Skeletal muscle satellite cell (primary cell): ENCODE measurements at regions not wholly inside any gene's neighbourhood (a gene's known extent, or its start where the extent isn't known, plus 50 kb on each side); places are given as distances from the start of the nearest gene placed in this dataset.

Experiments used
- H3K27me3 ChIP-seq: 2 replicates; pipeline ENCODE4 v1.7.0; 2013; ENCODE audit warnings: low read length; ENCODE audit not compliant: control insufficient read depth, insufficient read depth
- H3K36me3 ChIP-seq: 2 replicates; pipeline ENCODE4 v1.7.0; 2013; ENCODE audit warnings: mild to moderate bottlenecking, control low read depth, low read length; ENCODE audit not compliant: insufficient read depth
- H3K4me1 ChIP-seq: 2 replicates; pipeline ENCODE4 v1.7.0; 2013; ENCODE audit warnings: low read length; ENCODE audit not compliant: control insufficient read depth, insufficient read depth
- H3K4me2 ChIP-seq: 2 replicates; pipeline ENCODE4 v1.7.0; 2013; ENCODE audit warnings: mild to moderate bottlenecking, low read length
- H3K4me3 ChIP-seq: 2 replicates; pipeline ENCODE4 v1.7.0; 2013; ENCODE audit warnings: low read length
- H3K9ac ChIP-seq: 2 replicates; pipeline ENCODE4 v1.7.0; 2013; ENCODE audit warnings: mild to moderate bottlenecking, low read depth, low read length, moderate library complexity
- H3K9me3 ChIP-seq: replicated peaks from 2 replicates; pipeline ENCODE4 v1.7.0; 2013; ENCODE audit warnings: mild to moderate bottlenecking, control low read depth, low read length

- Histone ChIP-seq H3K9ac (no peak overlapping the region), H3K4me1 (peaks cover 25% of the 10 kb centered on the region), H3K27me3 (no peaks in the 10 kb centered on the region), H3K4me3 (no peak overlapping the region), H3K36me3 (no peaks in the 10 kb centered on the region), H3K9me3 (no peaks in the 10 kb centered on the region), H3K4me2 (no peak overlapping the region)
Observed at GRCh38 chr12:24759155-24759554, 189.7 kb downstream of the BCAT1 start.

GRCh38 chr12:24756479-24757024 lies 192.3 kb downstream of the BCAT1 start:
- no peaks in the 10 kb centered on the region for H3K9me3 ChIP-seq
- H3K36me3 ChIP-seq = no peaks in the 10 kb centered on the region
- H3K9ac ChIP-seq = no peak overlapping the region
- peaks cover 26% of the 10 kb centered on the region for H3K4me1 ChIP-seq
- no peak overlapping the region for H3K4me3 ChIP-seq
- H3K27me3 ChIP-seq = no peaks in the 10 kb centered on the region
- H3K4me2 ChIP-seq = no peak overlapping the region

GRCh38 chr12:24754690-24755638 lies 193.9 kb downstream of the BCAT1 start:
- Histone ChIP-seq H3K9me3 (no peaks in the 10 kb centered on the region), H3K9ac (no peak overlapping the region), H3K27me3 (no peaks in the 10 kb centered on the region), H3K4me3 (no peak overlapping the region), H3K4me2 (peak overlapping the region; percentile 47), H3K36me3 (no peaks in the 10 kb centered on the region), H3K4me1 (peaks cover 37% of the 10 kb centered on the region)

GRCh38 chr12:24752763-24753462 lies 196.0 kb downstream of the BCAT1 start:
- peaks cover 30% of the 10 kb centered on the region for H3K4me1 ChIP-seq
- no peak overlapping the region for H3K4me2 ChIP-seq
- H3K4me3 ChIP-seq = no peak overlapping the region
- H3K9ac ChIP-seq = no peak overlapping the region
- H3K27me3 ChIP-seq = no peaks in the 10 kb centered on the region
- no peaks in the 10 kb centered on the region for H3K36me3 ChIP-seq
- no peaks in the 10 kb centered on the region for H3K9me3 ChIP-seq

GRCh38 chr12:24751181-24751580 lies 197.7 kb downstream of the BCAT1 start:
- H3K4me1 ChIP-seq = peaks cover 24% of the 10 kb centered on the region
- no peaks in the 10 kb centered on the region for H3K27me3 ChIP-seq
- H3K4me2 ChIP-seq = no peak overlapping the region
- no peaks in the 10 kb centered on the region for H3K9me3 ChIP-seq
- no peak overlapping the region for H3K9ac ChIP-seq
- no peaks in the 10 kb centered on the region for H3K36me3 ChIP-seq
- no peak overlapping the region for H3K4me3 ChIP-seq

- H3K9me3 ChIP-seq = no peaks in the 10 kb centered on the region
- H3K4me1 ChIP-seq = peaks cover 19% of the 10 kb centered on the region
- no peaks in the 10 kb centered on the region for H3K36me3 ChIP-seq
- no peak overlapping the region for H3K4me2 ChIP-seq
- H3K27me3 ChIP-seq = no peaks in the 10 kb centered on the region
- H3K9ac ChIP-seq = no peak overlapping the region
- no peak overlapping the region for H3K4me3 ChIP-seq
Observed at GRCh38 chr12:24750263-24750662, 198.6 kb downstream of the BCAT1 start.

- H3K9ac ChIP-seq = no peak overlapping the region
- no peak overlapping the region for H3K4me2 ChIP-seq
- no peak overlapping the region for H3K4me3 ChIP-seq
- H3K27me3 ChIP-seq = no peaks in the 10 kb centered on the region
- H3K36me3 ChIP-seq = no peaks in the 10 kb centered on the region
- H3K4me1 ChIP-seq = peaks cover 11% of the 10 kb centered on the region
- H3K9me3 ChIP-seq = no peaks in the 10 kb centered on the region
Observed at GRCh38 chr12:24749171-24749570, 199.7 kb downstream of the BCAT1 start.

GRCh38 chr12:24748326-24748725 lies 200.6 kb downstream of the BCAT1 start:
- H3K36me3 ChIP-seq = no peaks in the 10 kb centered on the region
- H3K4me3 ChIP-seq = no peak overlapping the region
- H3K9ac ChIP-seq = no peak overlapping the region
- peaks cover 11% of the 10 kb centered on the region for H3K4me1 ChIP-seq
- no peaks in the 10 kb centered on the region for H3K27me3 ChIP-seq
- no peaks in the 10 kb centered on the region for H3K9me3 ChIP-seq
- H3K4me2 ChIP-seq = no peak overlapping the region

- H3K36me3 ChIP-seq = no peaks in the 10 kb centered on the region
- H3K9ac ChIP-seq = no peak overlapping the region
- no peak overlapping the region for H3K4me2 ChIP-seq
- no peaks in the 10 kb centered on the region for H3K27me3 ChIP-seq
- no peak overlapping the region for H3K4me3 ChIP-seq
- H3K9me3 ChIP-seq = no peaks in the 10 kb centered on the region
- H3K4me1 ChIP-seq = peaks cover 11% of the 10 kb centered on the region
Observed at GRCh38 chr12:24746864-24747263, 202.0 kb downstream of the BCAT1 start.

- no peak overlapping the region for H3K4me2 ChIP-seq
- no peaks in the 10 kb centered on the region for H3K27me3 ChIP-seq
- H3K4me3 ChIP-seq = no peak overlapping the region
- H3K9me3 ChIP-seq = no peaks in the 10 kb centered on the region
- no peaks in the 10 kb centered on the region for H3K36me3 ChIP-seq
- no peak overlapping the region for H3K9ac ChIP-seq
- H3K4me1 ChIP-seq = peaks cover 6% of the 10 kb centered on the region
Observed at GRCh38 chr12:24746006-24746671, 202.8 kb downstream of the BCAT1 start.
